OCI-LY3 (cell line): ENCODE measurements at regions not wholly inside any gene's neighbourhood (a gene's known extent, or its start where the extent isn't known, plus 50 kb on each side); places are given as distances from the start of the nearest gene placed in this dataset.
"Not testable (repeated sequence)": the region's sequence is repeated elsewhere in the genome, so short reads cannot be mapped to it uniquely, and the experiment has no call there.

Experiments
- H2AFZ ChIP-seq: fragments of 200-600, 300-600 bp; shearing (Covaris generic); 2 replicates; pipeline ENCODE4 v1.6.0; 2014; ENCODE audit warnings: antibody characterized with exemption, low read depth, low read length
- H3K27ac ChIP-seq: fragments of 200-600, 300-600 bp; sonication (generic); 2 replicates; pipeline ENCODE4 v1.5.1; 2014; ENCODE audit warnings: mild to moderate bottlenecking, low read length, moderate library complexity, mixed read lengths
- H3K27me3 ChIP-seq: fragments of 200-600, 300-600 bp; sonication (generic); 2 replicates; pipeline ENCODE4 v1.6.1; 2014; ENCODE audit warnings: low read depth, low read length, mixed read lengths
- H3K36me3 ChIP-seq: fragments of 200-600, 300-600 bp; sonication (generic); replicated peaks from 2 replicates; pipeline ENCODE3; 2014; ENCODE audit warnings: low read depth, low read length, mixed read lengths
- H3K4me1 ChIP-seq: fragments of 300-600, 200-600 bp; sonication (generic); 2 replicates; pipeline ENCODE4 v1.6.1; 2014; ENCODE audit warnings: low read length, mixed read lengths
- H3K4me2 ChIP-seq: fragments of 200-600, 300-600 bp; sonication (generic); 2 replicates; pipeline ENCODE4 v1.6.1; 2014; ENCODE audit warnings: low read length, mixed read lengths
- H3K4me3 ChIP-seq: fragments of 300-600, 200-600 bp; sonication (generic); 2 replicates; pipeline ENCODE4 v1.5.1; 2014; ENCODE audit warnings: antibody characterized with exemption, mild to moderate bottlenecking, low read length, moderate library complexity
- H3K79me2 ChIP-seq: fragments of 300-600, 200-600 bp; shearing (Covaris generic); 2 replicates; pipeline ENCODE4 v1.6.1; 2014; ENCODE audit warnings: mild to moderate bottlenecking, low read length, mixed read lengths
- H3K9ac ChIP-seq: fragments of 300-600, 200-600 bp; shearing (Covaris generic); 2 replicates; pipeline ENCODE4 v1.6.0; 2014; ENCODE audit warnings: mild to moderate bottlenecking, low read length, moderate library complexity
- H3K9me3 ChIP-seq: fragments of 200-600, 300-600 bp; shearing (Covaris generic); 2 replicates; pipeline ENCODE4 v1.6.1; 2014; ENCODE audit warnings: low read length, mixed read lengths; ENCODE audit not compliant: insufficient read depth
- H4K20me1 ChIP-seq: fragments of 200-600, 300-600 bp; sonication (generic); 2 replicates; pipeline ENCODE4 v1.6.1; 2016; ENCODE audit warnings: low read length, mixed read lengths; ENCODE audit not compliant: insufficient read depth
- EZH2phosphoT487 ChIP-seq: fragments of 200-600 bp; shearing (Covaris generic); IDR thresholded peaks from 2 replicates; pipeline ENCODE4 v1.6.1; 2018; ENCODE audit warnings: antibody characterized with exemption, mixed run types, low read depth
- TF ChIP-seq, protein P1 (sequence below): fragments of 200-600, 300-600 bp; sonication (generic); IDR thresholded peaks from 2 replicates; pipeline ENCODE4 v1.5.1; 2014; ENCODE audit warnings: antibody characterized with exemption, low read length, low read depth

DNA sequence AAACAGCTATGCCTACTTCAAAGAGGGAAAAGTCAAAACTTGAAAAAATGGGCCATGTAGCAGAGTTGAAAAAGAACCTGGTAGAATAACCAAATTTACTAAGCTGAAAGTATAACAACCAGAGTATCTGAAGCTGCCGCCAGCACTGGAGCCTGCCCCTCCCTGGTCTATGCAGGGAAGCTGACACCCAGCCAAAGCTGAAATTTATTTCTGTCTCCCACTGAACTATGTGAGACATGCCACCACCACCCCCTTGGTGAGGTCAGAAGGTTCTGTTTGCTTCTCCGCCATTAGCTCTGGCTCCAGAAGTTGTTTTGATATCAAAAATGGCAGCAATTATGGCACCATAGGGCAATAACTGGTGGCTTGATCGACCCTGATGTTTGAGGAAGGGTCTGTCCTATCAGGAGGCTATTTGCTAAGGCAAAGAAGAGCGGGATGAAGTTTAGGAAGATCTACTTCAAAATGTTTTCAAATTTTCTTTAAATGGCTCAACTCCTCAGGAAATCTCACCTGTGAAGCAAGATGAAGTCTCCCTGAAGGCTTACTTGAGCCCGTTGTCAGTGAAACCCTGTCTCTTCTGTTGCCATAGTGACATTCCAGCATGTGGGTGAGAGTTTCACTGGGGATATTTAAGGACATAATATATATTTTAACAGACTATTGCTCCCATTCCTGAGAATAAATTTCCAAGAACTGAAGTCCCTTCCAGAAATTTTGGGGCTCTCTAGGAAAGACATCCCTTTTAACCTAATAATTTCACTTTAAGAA lies 122.0 kb downstream of the COPRS start:
- Histone ChIP-seq H2AFZ (no peak overlapping the region), H3K27ac (no peak overlapping the region), H3K9me3 (no peaks in the 10 kb centered on the region), H3K27me3 (no peaks in the 10 kb centered on the region; the same call in 1 of the 2 replicates), H3K4me2 (no peak overlapping the region), H3K4me3 (no peak overlapping the region), H3K36me3 (no peaks in the 10 kb centered on the region), H3K4me1 (no peaks in the 10 kb centered on the region), H4K20me1 (no peaks in the 10 kb centered on the region), H3K9ac (no peak overlapping the region), H3K79me2 (no peaks in the 10 kb centered on the region)
- TF ChIP-seq EZH2phosphoT487 = no peak
- TF ChIP-seq, protein P1, sequence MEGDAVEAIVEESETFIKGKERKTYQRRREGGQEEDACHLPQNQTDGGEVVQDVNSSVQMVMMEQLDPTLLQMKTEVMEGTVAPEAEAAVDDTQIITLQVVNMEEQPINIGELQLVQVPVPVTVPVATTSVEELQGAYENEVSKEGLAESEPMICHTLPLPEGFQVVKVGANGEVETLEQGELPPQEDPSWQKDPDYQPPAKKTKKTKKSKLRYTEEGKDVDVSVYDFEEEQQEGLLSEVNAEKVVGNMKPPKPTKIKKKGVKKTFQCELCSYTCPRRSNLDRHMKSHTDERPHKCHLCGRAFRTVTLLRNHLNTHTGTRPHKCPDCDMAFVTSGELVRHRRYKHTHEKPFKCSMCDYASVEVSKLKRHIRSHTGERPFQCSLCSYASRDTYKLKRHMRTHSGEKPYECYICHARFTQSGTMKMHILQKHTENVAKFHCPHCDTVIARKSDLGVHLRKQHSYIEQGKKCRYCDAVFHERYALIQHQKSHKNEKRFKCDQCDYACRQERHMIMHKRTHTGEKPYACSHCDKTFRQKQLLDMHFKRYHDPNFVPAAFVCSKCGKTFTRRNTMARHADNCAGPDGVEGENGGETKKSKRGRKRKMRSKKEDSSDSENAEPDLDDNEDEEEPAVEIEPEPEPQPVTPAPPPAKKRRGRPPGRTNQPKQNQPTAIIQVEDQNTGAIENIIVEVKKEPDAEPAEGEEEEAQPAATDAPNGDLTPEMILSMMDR = no peak

DNA sequence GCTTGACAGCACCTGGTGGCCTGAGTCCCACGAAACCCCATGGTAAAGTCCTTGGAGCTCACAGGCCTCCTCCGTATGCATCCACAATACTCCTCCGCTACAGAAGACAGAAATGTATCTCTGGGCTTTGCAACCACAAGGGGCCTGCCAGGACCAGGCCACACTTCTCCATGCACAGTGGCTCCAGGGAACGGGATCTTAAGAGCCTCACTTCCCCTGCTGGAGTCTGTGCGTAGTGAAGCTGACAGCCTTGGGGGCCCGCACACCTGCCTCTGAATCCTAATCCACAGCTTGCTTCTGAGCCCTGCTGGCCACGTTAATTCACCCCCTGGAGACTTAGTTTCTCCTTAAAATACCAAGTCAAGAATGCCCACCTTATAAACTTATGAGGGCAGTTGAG lies 125.7 kb downstream of the COPRS start:
- no peaks in the 10 kb centered on the region for H3K4me1 ChIP-seq

DNA sequence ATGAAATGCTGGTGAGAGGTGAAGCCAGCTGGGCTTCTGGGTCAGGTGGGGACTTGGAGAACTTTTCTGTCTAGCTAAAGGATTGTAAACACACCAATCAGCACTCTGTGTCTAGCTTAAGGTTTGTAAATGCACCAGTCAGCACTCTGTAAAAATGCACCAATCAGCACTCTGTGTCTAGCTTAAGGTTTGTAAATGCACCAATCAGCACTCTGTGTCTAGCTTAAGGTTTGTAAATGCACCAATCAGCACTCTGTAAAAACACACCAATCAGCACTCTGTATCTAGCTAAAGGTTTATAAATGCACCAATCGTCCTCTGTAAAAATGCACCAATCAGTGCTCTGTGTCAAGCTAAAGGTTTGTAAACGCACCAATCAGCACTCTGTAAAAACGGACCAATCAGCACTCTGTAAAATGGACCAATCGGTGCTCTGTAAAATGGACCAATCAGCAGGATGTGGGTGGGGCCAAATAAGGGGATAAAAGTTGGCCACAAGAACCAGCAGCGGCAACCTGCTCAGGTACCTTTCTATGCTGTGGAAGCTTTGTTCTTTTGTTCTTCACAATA lies 127.4 kb downstream of the COPRS start:
- H4K20me1 ChIP-seq, H3K4me2 ChIP-seq, H3K27ac ChIP-seq, H3K27me3 ChIP-seq, H3K4me1 ChIP-seq, H3K9ac ChIP-seq, H3K9me3 ChIP-seq, H3K79me2 ChIP-seq, H3K36me3 ChIP-seq, H2AFZ ChIP-seq, H3K4me3 ChIP-seq: not testable (repeated sequence)

More for the DNA sequence above, 125.7 kb downstream of the COPRS start:
- TF ChIP-seq, protein P1 = no peak
- no peak for TF ChIP-seq EZH2phosphoT487
- Histone ChIP-seq H3K4me2 (no peak overlapping the region), H3K36me3 (no peaks in the 10 kb centered on the region), H4K20me1 (no peaks in the 10 kb centered on the region), H2AFZ (no peak overlapping the region), H3K27ac (no peak overlapping the region), H3K27me3 (no peaks in the 10 kb centered on the region; the same call in 1 of the 2 replicates), H3K4me3 (no peak overlapping the region), H3K79me2 (no peaks in the 10 kb centered on the region), H3K9ac (no peak overlapping the region), H3K9me3 (no peaks in the 10 kb centered on the region)

DNA sequence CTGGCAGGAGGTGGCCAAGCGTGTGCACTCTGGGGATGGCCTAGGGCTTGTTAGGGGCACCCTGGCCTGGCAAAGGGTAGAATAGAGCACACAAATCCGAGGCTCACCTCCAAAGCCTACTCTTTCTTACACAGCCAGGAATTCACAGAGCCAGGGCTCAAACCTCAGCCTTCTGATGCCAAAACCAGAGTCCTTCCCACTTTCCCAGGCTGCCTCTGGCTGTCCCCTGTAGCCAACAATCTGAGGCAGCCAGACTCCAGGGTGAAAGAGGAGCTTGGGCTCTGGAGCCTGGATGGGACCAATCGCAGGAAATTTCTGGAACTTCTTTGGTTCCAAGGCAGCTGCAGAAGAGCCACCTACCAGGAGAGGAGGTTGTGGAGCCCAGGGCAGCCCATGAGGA lies 127.9 kb downstream of the COPRS start:
- no peak overlapping the region for H2AFZ ChIP-seq
- no peaks in the 10 kb centered on the region for H3K9me3 ChIP-seq
- H3K36me3 ChIP-seq = no peaks in the 10 kb centered on the region
- no peaks in the 10 kb centered on the region for H4K20me1 ChIP-seq
- H3K79me2 ChIP-seq = no peaks in the 10 kb centered on the region
- no peak overlapping the region for H3K27ac ChIP-seq
- H3K9ac ChIP-seq = no peak overlapping the region
- TF ChIP-seq, protein P1 = no peak
- TF ChIP-seq EZH2phosphoT487 = no peak
- H3K4me1 ChIP-seq = no peaks in the 10 kb centered on the region
- H3K4me3 ChIP-seq = no peak overlapping the region
- no peaks in the 10 kb centered on the region for H3K27me3 ChIP-seq
- H3K4me2 ChIP-seq = no peak overlapping the region
